GM19438 (cell line): ENCODE measurements at regions not wholly inside any gene's neighbourhood (a gene's known extent, or its start where the extent isn't known, plus 50 kb on each side); places are given as distances from the start of the nearest gene placed in this dataset.
"Not testable (repeated sequence)": the region's sequence is repeated elsewhere in the genome, so short reads cannot be mapped to it uniquely, and the experiment has no call there.

Experiments used
- ATAC-seq: cut with Tn5 transposase; IDR thresholded peaks from one replicate; pipeline ENCODE4 v1.9.1; 2021; ENCODE audit warnings: low read depth; ENCODE audit not compliant: unreplicated experiment

DNA sequence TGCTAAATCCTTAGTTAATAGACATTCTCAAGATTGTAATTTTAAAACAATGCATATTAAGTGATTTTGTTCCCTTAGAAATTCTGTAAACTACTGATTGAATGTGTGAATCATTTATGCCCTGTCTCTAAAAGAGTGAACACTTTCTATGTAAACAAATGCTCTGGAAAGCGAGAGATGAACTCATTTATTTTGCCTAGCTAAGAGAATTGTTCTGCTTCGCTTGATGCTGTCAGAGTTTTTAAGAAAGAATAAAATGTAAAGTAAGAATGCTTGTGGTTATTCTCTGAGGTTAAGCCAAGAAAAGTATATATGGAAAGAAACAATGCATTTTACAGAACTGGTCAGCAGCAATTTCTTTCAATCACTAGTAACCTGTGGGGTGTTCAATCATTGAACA lies 347.4 kb upstream of the NUDT12 start:
- no peak for ATAC-seq

- ATAC-seq: no peak
Measured at GRCh38 chr5:103909391-103909790, 346.8 kb upstream of the NUDT12 start.

GRCh38 chr5:103908336-103909080 lies 345.9 kb upstream of the NUDT12 start:
- no peak for ATAC-seq

- ATAC-seq: no peak
Measured at GRCh38 chr5:103907001-103907400, 344.4 kb upstream of the NUDT12 start.

DNA sequence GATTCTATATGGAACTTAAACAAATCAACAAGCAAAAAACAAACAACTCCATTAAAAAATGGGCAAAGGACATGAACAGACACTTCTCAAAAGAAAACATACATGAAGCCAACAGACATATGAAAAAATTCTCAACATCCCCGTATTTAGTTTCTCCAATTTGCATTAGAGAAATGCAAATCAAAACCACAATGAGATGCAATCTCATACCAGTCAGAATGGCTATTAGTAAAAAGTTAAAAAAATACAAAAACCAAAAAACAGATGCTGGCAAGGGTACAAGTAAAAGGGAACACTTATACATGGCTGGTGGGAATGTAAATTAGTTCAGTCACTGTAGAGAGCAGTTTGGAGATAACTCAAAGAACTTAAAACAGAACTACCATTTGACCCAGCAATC lies 342.1 kb upstream of the NUDT12 start:
- no peak for ATAC-seq

- ATAC-seq: no peak
Measured at GRCh38 chr5:103902893-103903292, 340.3 kb upstream of the NUDT12 start.

- ATAC-seq: no peak
Measured at GRCh38 chr5:103901885-103902284, 339.3 kb upstream of the NUDT12 start.

- ATAC-seq: no peak
Measured at GRCh38 chr5:103896593-103896992, 334.0 kb upstream of the NUDT12 start.

DNA sequence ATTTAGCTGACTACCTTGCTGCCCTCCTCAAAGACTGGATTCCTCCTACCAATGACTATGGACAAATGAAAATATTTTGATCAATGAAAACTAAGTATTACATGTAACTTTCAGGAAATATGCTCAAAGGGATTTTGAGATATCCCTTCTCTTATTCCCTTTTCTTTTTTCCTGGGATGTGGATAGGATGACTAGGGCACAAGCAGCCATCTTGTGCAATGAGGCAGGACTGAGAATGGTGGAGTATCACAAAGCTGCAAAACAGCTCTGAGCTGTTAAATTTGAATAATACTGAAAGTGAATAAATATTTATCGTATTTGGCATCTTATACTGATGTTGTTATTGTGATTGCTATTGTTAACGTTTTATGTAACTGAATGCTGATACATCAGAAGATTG lies 333.1 kb upstream of the NUDT12 start:
- ATAC-seq: no peak

DNA sequence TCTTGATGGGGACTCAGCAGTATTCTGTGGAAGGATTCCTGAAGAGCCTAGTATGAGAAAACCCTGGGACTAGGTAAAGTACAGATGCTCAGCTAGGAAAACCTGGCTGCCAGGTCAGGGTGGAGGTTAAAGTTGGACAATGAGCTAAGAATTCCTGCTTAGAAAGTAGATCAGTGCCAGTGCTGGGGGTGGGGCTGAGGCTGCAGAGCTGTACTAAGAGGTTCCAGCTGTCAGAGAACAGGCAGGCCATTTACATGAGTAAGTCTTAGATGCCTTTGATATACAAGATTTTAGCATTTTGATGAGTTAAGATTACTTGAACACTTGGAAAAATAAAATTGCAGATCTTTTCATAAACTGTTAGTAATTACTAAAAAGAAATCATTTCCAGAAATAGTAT lies 332.3 kb upstream of the NUDT12 start:
- ATAC-seq: no peak

DNA sequence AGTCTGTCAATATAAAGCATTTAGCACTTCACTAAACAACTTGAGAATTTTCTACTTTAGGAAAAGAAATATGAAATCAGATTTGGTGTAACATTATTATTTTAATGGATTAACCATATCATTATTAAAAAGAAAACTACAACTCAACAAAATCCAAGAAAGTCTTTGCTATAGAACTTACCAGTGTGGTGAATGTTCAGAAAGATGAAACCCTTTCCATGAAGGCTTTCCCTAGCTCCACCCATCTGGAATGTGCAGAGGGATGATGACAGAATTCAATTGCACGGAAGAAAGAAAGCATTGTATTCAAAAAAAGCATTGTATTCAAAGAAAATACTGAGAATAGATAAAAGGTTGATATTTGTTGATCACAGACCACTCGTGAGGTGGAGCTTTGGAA lies 328.6 kb upstream of the NUDT12 start:
- ATAC-seq: no peak

DNA sequence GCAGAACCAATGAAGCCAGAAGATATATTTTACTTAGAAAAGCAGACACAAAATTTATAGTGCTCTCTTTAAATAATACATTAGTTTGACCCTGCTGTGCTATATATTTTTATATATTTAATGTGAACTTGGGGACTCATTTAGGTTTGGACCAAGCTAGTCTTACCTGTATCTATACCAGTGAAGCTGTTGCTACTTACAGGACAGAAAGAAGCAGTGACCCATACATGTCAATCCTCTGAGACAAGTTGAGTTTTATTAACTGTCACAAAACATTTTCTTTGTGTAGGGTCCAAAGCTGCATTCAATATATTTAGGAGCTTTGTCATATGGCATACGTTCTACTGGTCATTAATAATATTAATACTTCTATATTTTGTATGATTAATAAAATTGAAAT lies 327.7 kb upstream of the NUDT12 start:
- ATAC-seq: no peak

- no peak for ATAC-seq
Measured at GRCh38 chr5:103889500-103890209, 327.1 kb upstream of the NUDT12 start.

DNA sequence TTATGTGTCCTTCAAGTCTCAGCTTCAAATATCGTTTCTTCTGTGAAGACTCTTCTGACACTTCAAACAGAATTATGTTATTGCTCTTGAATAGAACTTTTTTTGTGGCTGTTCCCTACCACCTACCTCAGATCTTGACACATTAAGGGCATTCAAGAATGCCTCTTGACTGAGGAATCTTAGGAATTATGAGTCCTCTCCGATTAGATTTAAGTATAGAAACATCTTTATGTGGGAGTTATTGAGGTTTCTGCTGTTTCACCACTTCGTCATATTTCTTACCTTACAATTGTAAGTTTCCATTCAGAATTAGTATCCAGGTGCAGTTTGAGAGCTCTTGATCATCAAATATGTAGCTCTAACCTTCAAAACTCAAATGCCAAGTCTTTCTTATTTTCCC lies 324.2 kb upstream of the NUDT12 start:
- ATAC-seq: no peak

DNA sequence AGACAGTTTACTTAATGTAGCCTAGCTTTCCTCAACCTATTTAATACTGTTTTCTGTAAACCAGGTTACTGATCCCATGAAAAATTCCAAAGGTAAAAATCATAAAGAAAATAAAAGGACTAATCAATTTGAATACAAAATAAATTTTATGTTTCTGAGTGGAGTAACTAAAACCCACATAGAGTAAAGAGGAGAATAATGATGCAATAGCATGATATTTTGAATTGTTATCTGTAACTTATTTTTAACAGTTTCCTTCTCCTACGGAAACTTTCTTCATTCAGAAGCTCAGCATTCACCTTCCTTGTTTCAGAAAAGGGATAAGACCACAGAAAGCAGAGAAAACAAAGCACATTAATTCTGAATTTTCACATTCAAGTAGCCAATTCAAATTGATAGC lies 320.6 kb upstream of the NUDT12 start:
- ATAC-seq: no peak

DNA sequence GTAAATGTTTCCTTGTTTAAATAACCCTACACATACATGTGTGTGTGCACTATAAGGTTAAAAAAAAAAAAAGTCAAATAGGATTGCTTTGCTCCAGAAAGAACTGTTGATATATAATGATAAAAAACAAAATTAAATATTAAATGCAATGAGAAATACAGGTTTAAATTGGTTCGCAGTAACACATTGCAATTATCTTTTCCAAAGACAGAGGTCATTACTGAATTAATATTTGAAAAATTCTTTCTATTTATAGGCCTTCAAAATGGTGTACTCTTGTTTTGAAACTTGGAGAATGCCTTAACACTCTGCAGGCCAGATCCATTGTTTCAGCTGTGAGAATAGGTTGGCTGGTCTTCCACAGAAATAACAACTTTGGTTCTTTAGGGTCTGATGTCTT lies 319.0 kb upstream of the NUDT12 start:
- no peak for ATAC-seq

- no peak for ATAC-seq
Measured at GRCh38 chr5:103867857-103868598, 305.4 kb upstream of the NUDT12 start.

DNA sequence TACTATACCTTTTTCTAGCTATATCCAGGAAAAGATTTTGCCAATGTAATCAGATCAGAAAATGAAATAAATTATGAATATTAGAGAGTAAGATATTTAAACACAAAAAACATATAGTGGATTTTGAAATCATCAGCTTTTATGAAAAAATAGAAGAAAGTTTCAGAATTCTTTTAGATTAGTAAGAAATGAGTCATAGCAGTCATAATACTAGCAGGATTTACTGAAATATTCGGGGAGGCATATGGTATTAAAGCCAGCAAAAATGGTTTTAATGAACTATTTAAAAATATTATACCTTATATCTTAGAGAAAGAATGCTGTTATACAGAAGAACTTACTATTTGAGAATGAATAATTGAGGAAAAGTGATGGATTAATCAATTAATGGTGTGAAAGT lies 303.6 kb upstream of the NUDT12 start:
- ATAC-seq: no peak

- no peak for ATAC-seq
Measured at GRCh38 chr5:103862398-103862797, 299.8 kb upstream of the NUDT12 start.

GRCh38 chr5:103860327-103860726 lies 297.7 kb upstream of the NUDT12 start:
- ATAC-seq: no peak

GRCh38 chr5:103858367-103858766 lies 295.8 kb upstream of the NUDT12 start:
- ATAC-seq: not testable (repeated sequence)

DNA sequence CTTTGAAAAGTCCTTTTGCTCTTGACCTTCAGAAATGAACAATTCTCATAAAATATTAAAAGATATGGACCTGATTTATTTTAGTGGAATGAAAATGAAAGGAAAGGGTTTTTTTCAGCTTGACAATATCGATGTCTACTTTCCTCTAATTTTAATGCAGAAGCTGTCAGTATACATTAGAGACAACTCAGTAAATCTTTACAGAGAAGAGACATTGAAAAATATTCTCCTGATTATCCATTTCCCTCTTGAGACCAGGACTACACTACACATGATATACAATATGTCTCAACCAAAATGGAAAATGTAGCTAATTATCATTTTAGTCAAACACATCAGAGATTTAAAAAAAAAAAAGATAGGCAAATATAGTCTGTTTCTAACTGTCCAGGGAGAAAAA lies 288.5 kb upstream of the NUDT12 start:
- ATAC-seq: no peak
